NOMO-1 treated with dmso at 0.1 percent for 144 hours (cell line): ENCODE measurements at regions not wholly inside any gene's neighbourhood (a gene's known extent, or its start where the extent isn't known, plus 50 kb on each side); places are given as distances from the start of the nearest gene placed in this dataset.
"Not testable (repeated sequence)": the region's sequence is repeated elsewhere in the genome, so short reads cannot be mapped to it uniquely, and the experiment has no call there.

Experiments used
- DNase-seq: peaks from one replicate; lab custom pipeline; 2025; ENCODE audit not compliant: unreplicated experiment; lab: John Stamatoyannopoulos, UW

- DNase-seq = no peak
Observed at GRCh38 chr9:82763656-82764055, 299.3 kb downstream of the RASEF start.

DNA sequence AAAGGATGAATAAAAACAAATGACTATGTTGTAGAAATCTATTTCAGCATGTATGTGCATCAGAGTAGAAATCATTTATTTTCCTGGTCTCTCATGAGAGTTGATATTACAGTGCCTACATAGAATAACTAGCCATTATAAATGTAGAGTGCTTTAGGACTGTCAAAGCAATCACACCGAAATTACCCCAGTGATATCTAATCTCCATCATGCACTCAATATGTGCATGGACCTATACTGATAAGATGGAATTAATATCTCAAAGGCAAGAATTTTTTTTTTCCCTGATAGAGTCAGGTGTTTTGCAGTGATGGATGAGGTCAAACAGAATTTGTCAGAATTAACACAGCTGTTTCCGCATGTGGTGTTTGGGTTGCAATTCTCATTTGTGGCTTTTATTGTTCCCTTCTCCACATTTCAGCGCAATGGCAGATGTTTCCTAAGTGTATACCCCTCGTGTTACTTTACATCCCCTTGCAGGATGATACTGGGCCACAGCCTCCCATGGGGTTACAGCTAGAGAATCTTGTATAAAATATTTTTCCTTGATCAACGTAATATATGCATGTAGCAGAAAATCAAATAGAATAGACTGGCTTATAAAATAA, 298.8 kb downstream of the RASEF start:
- DNase-seq = no peak

GRCh38 chr9:82774707-82775231, 288.2 kb downstream of the RASEF start:
- not testable (repeated sequence) for DNase-seq

DNA sequence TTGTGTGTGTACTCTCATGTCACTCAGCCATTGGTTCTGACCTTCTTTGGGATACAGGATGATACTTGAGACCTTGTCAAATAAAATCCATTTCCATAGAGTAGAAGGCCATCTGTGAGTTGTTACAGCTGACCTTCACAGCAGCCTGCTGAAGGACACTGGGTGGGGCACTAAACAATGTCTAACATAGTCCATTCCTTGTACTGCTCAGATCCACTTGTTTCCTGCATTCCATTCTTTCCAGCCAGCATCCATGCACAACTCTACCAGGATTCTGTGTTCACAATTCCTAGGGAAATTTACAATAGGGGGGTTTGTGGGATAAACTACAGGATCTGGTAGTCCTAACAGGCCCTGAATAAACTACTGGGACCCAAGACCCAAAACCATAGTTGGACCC, 286.4 kb downstream of the RASEF start:
- DNase-seq = no peak

GRCh38 chr9:82777366-82777765, 285.6 kb downstream of the RASEF start:
- DNase-seq = no peak

DNA sequence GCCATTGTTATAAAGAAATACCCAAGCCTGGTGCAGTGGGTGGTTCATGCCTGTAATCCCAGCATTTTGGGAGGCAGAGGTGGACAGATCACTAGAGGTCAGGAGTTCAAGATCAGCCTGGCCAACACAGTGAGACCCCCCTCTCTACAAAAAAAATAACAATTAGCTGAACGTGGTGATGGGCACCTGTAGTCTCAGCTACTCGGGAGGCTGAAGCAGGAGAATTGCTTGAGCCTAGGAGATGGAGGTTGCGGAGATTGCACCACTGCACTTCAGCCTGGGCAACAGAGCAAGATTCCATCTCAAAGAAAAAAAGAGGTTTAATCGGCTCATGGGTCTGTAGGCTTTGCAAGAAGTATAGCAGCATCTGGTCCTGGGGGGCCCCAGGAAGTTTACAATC, 284.0 kb downstream of the RASEF start:
- not testable (repeated sequence) for DNase-seq

- DNase-seq = no peak
Observed at GRCh38 chr9:82780017-82780416, 282.9 kb downstream of the RASEF start.

GRCh38 chr9:82781921-82782392, 281.0 kb downstream of the RASEF start:
- DNase-seq = no peak

GRCh38 chr9:82783045-82783444, 279.9 kb downstream of the RASEF start:
- DNase-seq = no peak

- DNase-seq = no peak
Observed at GRCh38 chr9:82784589-82784988, 278.4 kb downstream of the RASEF start.

DNA sequence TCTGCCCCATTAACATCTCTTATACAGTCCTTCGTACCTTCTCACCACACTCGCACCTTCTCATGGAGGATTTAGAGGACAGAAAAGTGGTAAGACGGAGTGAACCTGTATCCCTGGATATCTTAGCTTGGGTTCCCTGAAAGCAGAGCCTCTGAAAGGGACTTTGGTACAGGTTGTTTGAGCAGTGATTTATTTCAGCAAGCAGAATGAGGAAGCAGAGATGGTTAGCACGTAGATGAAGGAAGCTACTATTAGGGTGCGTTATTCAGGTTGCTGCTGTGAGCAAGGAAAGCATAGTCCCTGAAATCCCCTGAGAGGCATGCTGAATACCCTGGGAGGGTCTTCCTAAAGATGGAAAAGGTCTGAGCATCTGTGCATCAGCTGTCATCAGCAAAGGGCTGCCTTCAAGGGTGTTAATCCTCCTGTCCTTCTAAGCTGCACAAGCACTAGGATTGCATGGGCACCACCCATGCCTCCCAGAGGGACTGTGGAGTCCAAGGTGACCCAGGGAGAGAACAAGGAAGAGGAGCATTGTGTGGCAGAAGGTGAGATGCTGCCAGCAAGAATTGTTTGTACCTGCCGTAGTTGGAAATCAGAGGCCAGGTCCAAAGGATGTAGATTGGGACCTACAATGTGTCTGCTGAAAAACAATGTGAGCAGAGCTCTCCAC, 273.7 kb downstream of the RASEF start:
- DNase-seq = no peak

- no peak for DNase-seq
Observed at GRCh38 chr9:82790875-82791274, 272.1 kb downstream of the RASEF start.

DNA sequence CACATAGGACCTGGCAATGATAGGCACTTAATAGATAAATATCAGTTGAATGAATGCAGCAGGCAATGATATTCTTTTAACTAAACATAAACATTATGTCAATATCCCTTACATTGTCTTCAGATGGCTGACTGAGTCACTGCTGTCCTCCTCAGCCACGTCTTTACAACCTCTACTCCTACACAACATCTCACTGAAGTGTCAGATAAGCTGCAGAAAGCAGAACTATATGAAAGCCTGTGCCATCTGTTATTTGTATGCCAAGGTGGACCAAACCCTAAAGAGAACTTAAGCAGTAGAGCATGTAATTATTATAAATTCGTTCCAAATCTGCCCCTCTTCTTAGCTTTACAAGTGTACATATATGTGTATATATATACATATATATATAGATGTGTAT, 271.2 kb downstream of the RASEF start:
- no peak for DNase-seq

DNA sequence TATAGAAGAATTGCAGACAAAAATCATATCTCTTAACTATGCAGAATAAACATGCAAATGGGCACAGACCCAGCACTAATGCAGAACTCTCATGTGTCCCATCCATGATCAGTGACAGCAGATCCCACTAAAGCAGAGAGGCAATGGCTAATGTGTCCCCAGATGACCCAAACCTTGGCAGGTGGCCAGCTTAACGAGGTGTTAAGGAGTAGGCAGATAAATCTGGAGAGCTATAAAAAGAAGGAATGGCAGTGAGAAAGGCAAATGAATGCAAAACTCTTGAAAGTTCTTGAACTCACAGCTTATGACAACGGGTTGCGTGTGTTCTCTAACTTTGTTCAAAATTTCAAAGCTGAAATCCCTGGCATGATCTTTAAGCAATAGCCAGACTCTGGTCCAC, 265.4 kb downstream of the RASEF start:
- DNase-seq = no peak

DNA sequence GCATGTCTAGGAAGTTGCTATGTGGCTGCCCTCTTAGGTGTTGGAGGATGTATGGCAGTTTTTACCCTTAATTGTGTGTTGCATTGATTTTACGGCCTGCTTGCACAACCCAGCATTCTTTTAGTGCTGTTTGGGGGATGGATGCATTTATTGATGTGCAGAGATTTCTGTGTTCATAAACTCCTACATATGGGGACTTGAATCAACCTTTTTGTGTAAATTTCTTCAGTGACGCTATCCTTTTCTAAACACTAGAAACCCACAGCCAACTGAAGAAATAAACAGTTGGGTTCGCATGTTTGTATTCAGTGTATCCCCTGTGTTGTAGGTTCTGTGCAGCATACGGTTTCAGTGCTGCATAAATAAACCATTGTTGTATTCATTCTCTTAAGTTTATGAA, 263.7 kb downstream of the RASEF start:
- no peak for DNase-seq

DNA sequence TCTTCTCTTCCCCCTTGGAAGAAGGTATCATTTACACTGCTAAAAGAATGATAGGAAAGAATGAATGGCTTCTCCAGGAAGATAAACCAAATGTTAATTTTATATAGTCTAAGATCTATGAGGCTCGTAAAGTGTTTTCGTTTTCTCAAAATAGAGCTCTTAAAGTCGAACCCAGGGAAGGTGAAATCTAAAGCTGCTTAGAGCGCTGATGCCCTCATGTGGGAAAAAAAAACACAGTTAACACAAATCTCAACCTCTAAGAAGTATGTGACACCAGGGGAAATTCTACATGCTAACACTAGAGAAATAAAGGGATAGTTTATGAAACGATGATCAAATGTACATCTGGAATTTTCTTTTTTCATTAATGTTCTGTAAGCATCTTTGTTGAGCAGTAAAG, 257.9 kb downstream of the RASEF start:
- no peak for DNase-seq

- DNase-seq = no peak
Observed at GRCh38 chr9:82808478-82808877, 254.5 kb downstream of the RASEF start.

- no peak for DNase-seq
Observed at GRCh38 chr9:82810915-82811314, 252.0 kb downstream of the RASEF start.

DNA sequence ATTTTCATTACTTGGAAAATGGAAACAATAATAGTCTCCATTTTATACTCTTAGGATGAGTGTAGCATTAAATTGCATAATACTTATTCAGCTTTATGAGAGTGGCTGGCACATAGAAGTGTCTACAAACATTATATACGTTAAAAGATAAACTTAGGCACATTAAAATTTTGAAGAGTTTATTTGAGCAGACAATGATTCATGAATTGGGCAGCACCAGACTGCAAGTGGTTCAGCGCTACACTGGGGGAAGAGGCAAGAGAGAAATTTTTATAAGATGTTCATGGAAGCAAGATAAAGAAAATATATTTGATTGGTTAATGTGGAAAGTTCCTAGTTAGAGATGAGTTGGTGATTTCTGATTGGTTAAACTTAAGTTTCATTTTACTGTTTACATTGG, 243.7 kb downstream of the RASEF start:
- no peak for DNase-seq

GRCh38 chr9:82820186-82820585, 242.8 kb downstream of the RASEF start:
- DNase-seq = no peak

DNA sequence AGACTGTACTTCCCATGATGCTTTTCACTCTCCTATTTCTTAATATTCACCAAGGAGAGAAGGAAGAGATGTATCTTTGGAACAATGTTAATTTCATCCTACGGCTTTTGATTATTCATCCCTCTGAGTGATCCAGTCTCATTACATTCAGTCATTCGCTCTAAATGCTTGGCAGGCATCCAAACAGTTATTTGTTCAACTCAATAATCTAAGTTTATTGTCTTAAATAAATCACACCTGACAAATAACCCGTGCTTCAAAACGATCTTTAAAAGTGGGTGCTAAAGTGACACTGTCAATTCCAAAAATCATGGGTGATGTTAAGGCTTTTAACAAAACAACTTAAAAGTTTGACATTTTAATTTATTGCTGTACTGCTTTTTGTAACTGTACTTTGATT, 233.1 kb downstream of the RASEF start:
- no peak for DNase-seq

- no peak for DNase-seq
Observed at GRCh38 chr9:82865524-82865923, 197.4 kb downstream of the RASEF start.
